Osteocyte (in vitro differentiated cells): ENCODE measurements at regions not wholly inside any gene's neighbourhood (a gene's known extent, or its start where the extent isn't known, plus 50 kb on each side); places are given as distances from the start of the nearest gene placed in this dataset.

Experiments used
- DNase-seq: peaks from one replicate; pipeline ENCODE4 v3.0.0; 2021; ENCODE audit warnings: mixed read lengths; ENCODE audit not compliant: unreplicated experiment; ENCODE audit errors: extremely low spot score
- H3K27ac Mint-ChIP-seq: one replicate; pipeline ENCODE4 v1.8.0; 2021; ENCODE audit warnings: mild to moderate bottlenecking, mixed read lengths; ENCODE audit not compliant: unreplicated experiment
- H3K27me3 Mint-ChIP-seq: one replicate; pipeline ENCODE4 v1.8.0; 2021; ENCODE audit warnings: mixed read lengths; ENCODE audit not compliant: unreplicated experiment
- H3K36me3 Mint-ChIP-seq: one replicate; pipeline ENCODE4 v1.8.0; 2021; ENCODE audit warnings: mixed read lengths; ENCODE audit not compliant: unreplicated experiment
- H3K4me1 Mint-ChIP-seq: one replicate; pipeline ENCODE4 v1.8.0; 2021; ENCODE audit warnings: mixed read lengths; ENCODE audit not compliant: unreplicated experiment
- H3K4me3 Mint-ChIP-seq: one replicate; pipeline ENCODE4 v1.8.0; 2021; ENCODE audit warnings: mild to moderate bottlenecking, moderate library complexity, mixed read lengths; ENCODE audit not compliant: unreplicated experiment
- H3K9me3 Mint-ChIP-seq: one replicate; pipeline ENCODE4 v1.8.0; 2021; ENCODE audit warnings: mixed read lengths; ENCODE audit not compliant: unreplicated experiment
- TF ChIP-seq, protein P1 (sequence below): fragments of 200-600 bp; sonication (generic); IDR thresholded peaks from 2 replicates; pipeline ENCODE4 v1.5.0; 2021; ENCODE audit warnings: antibody characterized with exemption, mild to moderate bottlenecking, moderate library complexity

- TF ChIP-seq, protein P1, sequence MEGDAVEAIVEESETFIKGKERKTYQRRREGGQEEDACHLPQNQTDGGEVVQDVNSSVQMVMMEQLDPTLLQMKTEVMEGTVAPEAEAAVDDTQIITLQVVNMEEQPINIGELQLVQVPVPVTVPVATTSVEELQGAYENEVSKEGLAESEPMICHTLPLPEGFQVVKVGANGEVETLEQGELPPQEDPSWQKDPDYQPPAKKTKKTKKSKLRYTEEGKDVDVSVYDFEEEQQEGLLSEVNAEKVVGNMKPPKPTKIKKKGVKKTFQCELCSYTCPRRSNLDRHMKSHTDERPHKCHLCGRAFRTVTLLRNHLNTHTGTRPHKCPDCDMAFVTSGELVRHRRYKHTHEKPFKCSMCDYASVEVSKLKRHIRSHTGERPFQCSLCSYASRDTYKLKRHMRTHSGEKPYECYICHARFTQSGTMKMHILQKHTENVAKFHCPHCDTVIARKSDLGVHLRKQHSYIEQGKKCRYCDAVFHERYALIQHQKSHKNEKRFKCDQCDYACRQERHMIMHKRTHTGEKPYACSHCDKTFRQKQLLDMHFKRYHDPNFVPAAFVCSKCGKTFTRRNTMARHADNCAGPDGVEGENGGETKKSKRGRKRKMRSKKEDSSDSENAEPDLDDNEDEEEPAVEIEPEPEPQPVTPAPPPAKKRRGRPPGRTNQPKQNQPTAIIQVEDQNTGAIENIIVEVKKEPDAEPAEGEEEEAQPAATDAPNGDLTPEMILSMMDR: no peak
- Mint-ChIP-seq H3K4me3 (no peak overlapping the region), H3K36me3 (no peaks in the 10 kb centered on the region), H3K4me1 (no peaks in the 10 kb centered on the region), H3K27ac (no peak overlapping the region), H3K27me3 (peaks cover 6% of the 10 kb centered on the region), H3K9me3 (no peaks in the 10 kb centered on the region)
- no peak for DNase-seq
Measured at GRCh38 chr13:42706286-42706685, 75.1 kb upstream of the FAM216B start.

DNA sequence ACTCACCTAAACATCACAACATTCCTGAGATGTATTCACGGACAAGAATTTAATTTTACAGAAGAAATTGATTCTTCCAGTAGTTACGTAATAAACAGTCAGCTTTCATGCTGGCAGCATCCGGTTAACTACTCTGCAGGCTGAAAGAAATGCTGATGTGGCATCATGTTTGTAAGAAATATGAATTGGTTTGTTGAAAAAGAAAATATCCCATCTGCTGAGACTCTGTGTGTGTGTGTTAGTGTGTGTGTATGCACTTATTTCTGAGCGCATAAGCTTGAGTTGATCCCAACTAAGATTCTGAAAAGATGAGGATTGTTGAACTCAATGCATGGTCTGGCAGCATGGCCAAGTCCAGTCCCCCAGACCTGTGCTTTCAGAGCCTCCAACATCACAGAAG is 74.3 kb upstream of the FAM216B start:
- no peaks in the 10 kb centered on the region for H3K9me3 Mint-ChIP-seq
- TF ChIP-seq, protein P1: no peak

DNA sequence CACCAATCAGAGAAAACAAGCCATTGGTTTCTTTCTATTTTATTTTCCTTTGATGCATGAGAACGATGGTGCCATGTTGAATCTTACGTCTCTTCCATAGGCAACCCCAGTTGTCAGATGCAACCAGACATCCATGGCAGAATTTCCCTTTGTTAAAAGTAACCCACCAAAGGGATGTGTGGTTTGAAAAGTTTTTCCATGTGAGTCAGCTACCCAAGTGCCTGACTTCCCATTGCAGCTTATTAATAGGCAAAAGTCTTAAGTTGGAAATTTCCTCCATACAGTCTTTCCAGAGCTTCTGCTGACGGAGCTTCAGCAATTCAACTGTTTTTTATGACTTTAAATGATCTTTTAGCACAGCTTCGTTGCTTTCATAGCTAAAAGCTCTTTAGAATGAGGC is 73.8 kb upstream of the FAM216B start:
- Mint-ChIP-seq H3K36me3 (no peaks in the 10 kb centered on the region), H3K27me3 (peaks cover 4% of the 10 kb centered on the region), H3K4me3 (no peak overlapping the region), H3K4me1 (no peaks in the 10 kb centered on the region), H3K27ac (no peak overlapping the region), H3K9me3 (no peaks in the 10 kb centered on the region)
- TF ChIP-seq, protein P1: no peak
- DNase-seq: no peak

More for the DNA sequence above, 74.3 kb upstream of the FAM216B start:
- no peak for DNase-seq
- H3K27me3 Mint-ChIP-seq: peaks cover 4% of the 10 kb centered on the region
- H3K4me3 Mint-ChIP-seq: no peak overlapping the region
- no peaks in the 10 kb centered on the region for H3K36me3 Mint-ChIP-seq
- H3K4me1 Mint-ChIP-seq: no peaks in the 10 kb centered on the region
- H3K27ac Mint-ChIP-seq: no peak overlapping the region

- TF ChIP-seq, protein P1: no peak
- no peak for DNase-seq
- no peak overlapping the region for H3K4me3 Mint-ChIP-seq
Measured at GRCh38 chr13:42708391-42708790, 73.0 kb upstream of the FAM216B start.

GRCh38 chr13:42709276-42709675 is 72.1 kb upstream of the FAM216B start:
- DNase-seq: no peak
- Mint-ChIP-seq H3K9me3 (no peaks in the 10 kb centered on the region), H3K4me1 (no peaks in the 10 kb centered on the region), H3K27me3 (peaks cover 2% of the 10 kb centered on the region), H3K4me3 (no peak overlapping the region), H3K27ac (no peak overlapping the region), H3K36me3 (no peaks in the 10 kb centered on the region)
- TF ChIP-seq, protein P1: no peak

More at GRCh38 chr13:42708391-42708790, 73.0 kb upstream of the FAM216B start:
- no peaks in the 10 kb centered on the region for H3K4me1 Mint-ChIP-seq
- no peaks in the 10 kb centered on the region for H3K36me3 Mint-ChIP-seq
- peaks cover 4% of the 10 kb centered on the region for H3K27me3 Mint-ChIP-seq
- H3K9me3 Mint-ChIP-seq: no peaks in the 10 kb centered on the region
- no peak overlapping the region for H3K27ac Mint-ChIP-seq
